ENCODE measurements at regions not wholly inside any gene's neighbourhood (a gene's known extent, or its start where the extent isn't known, plus 50 kb on each side); places are given as distances from the start of the nearest gene placed in this dataset.
A peak's percentile ranks its signal among the peaks of the same experiment; 100 is the strongest.

DNA sequence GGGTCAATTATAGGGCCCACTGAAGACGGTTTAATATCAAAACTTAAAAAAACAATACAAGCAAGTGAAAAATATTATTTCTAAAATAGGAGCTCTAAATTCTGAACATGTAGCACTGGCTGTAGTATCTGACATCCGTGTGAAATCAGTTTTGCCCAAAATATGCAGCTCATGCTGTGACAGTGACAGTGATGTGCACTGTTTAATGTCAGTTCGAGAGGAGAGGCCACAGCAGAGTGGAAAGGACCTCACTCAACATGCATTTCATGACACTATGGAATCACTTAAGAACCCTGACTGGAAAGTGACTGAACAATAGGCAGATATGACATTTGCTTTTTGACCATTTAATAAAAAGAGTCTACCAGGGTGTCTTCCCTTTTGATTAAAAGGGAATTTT lies 397.0 kb downstream of the FRK start:
- 10% methylated on average over 3 of the region's 3 CpGs for WGBS (ENCODE audit: missing lambda C conversion rate)
- POLR2A ChIA-PET: no interaction called here
- no peak for FAIRE-seq

GRCh38 chr6:115643762-115644161 lies 416.9 kb downstream of the FRK start:
- Histone ChIP-seq H3K4me2 (no peak overlapping the region), H3K4me1 (no peaks in the 10 kb centered on the region), H3K9me3 (no peaks in the 10 kb centered on the region), H3K27ac (no peak overlapping the region), H3K4me3 (no peak overlapping the region)
- TF ChIP-seq FOXS1 (CRISPR knock-in tag; IDR thresholded peaks at IDR 0.05) (no peak), ZSCAN20 (CRISPR knock-in tag; IDR thresholded peaks at IDR 0.05) (no peak), FOSB (CRISPR knock-in tag; IDR thresholded peaks at IDR 0.05) (no peak), NR3C1 (IDR thresholded peaks at IDR 0.05) (no peak), BCL3 (IDR thresholded peaks at IDR 0.05) (no peak), HOXB5 (CRISPR knock-in tag; IDR thresholded peaks at IDR 0.05) (no peak), KDM1A (IDR thresholded peaks at IDR 0.05; ENCODE audit: low read depth) (no peak), POLR2AphosphoS2 (conservative IDR thresholded peaks at IDR 0.05; ENCODE audit: low read length) (no peak), PBX3 (IDR thresholded peaks at IDR 0.05) (no peak)
- POLR2A ChIA-PET: no interaction called here
- WGBS (ENCODE audit: missing lambda C conversion rate): 0% methylated on average over 2 of the region's 2 CpGs
- peak in 1 of 2 experiments; percentile 19 for DNase-seq (ENCODE audit: low read depth in 1 of 2, low spot score in 1 of 2)
- ATAC-seq: peak in 1 of 2 experiments; percentile 55; a peak in 2 of 6 replicates
- no peak for FAIRE-seq
- CTCF ChIA-PET: no interaction called here

More for the DNA sequence above, 397.0 kb downstream of the FRK start:
- DNase-seq (ENCODE audit: low read depth in 1 of 2, low spot score in 1 of 2): no peak
- Histone ChIP-seq H3K4me1 (no peaks in the 10 kb centered on the region), H3K27ac (no peak overlapping the region), H3K9me3 (no peaks in the 10 kb centered on the region), H3K4me2 (no peak overlapping the region), H3K4me3 (no peak overlapping the region)
- no peak for ATAC-seq
- TF ChIP-seq RNF2 (IDR thresholded peaks at IDR 0.05; ENCODE audit: borderline replicate concordance, low read depth) (no peak), ESRRA (IDR thresholded peaks at IDR 0.05; ENCODE audit: borderline replicate concordance, low read length) (no peak), ZNF302 (CRISPR knock-in tag; IDR thresholded peaks at IDR 0.05) (no peak), FOSB (CRISPR knock-in tag; IDR thresholded peaks at IDR 0.05) (no peak), MAZ (IDR thresholded peaks at IDR 0.05; ENCODE audit: borderline replicate concordance, low read depth, low read length) (no peak), TP53 (CRISPR knock-in tag; IDR thresholded peaks at IDR 0.05) (no peak), RAD21 (conservative IDR thresholded peaks at IDR 0.05 in 1 of 2, IDR thresholded peaks at IDR 0.05 in 1 of 2) (no peak), PHF8 (IDR thresholded peaks at IDR 0.05; ENCODE audit: borderline replicate concordance, low read depth) (no peak), SREBF2 (IDR thresholded peaks at IDR 0.05) (no peak)
- CTCF ChIA-PET: interaction anchor here (0.8 kb wide), 1 partner anchor 1385 kb away, joined by 3 read pairs; no protein-coding TSS in a partner anchor

GRCh38 chr6:115634887-115635286 lies 425.8 kb downstream of the FRK start:
- ChIA-PET CTCF (no interaction called here), POLR2A (no interaction called here)
- DNase-seq (ENCODE audit: low read depth in 1 of 2, low spot score in 1 of 2) (no peak), ATAC-seq (no peak), FAIRE-seq (no peak)
- no peak overlapping the region for H3K27ac ChIP-seq
- no peaks in the 10 kb centered on the region for H3K4me1 ChIP-seq
- no peak for TF ChIP-seq MYC (IDR thresholded peaks at IDR 0.05; ENCODE audit: borderline replicate concordance, low read length)
- TF ChIP-seq RFX5 (IDR thresholded peaks at IDR 0.05): no peak
- no peak for TF ChIP-seq FOSB (CRISPR knock-in tag; IDR thresholded peaks at IDR 0.05)
- no peak for TF ChIP-seq HDAC2 (IDR thresholded peaks at IDR 0.05)
- no peak for TF ChIP-seq CBX8 (IDR thresholded peaks at IDR 0.05)
- no peak for TF ChIP-seq NPAS2 (CRISPR knock-in tag; IDR thresholded peaks at IDR 0.05; ENCODE audit: borderline replicate concordance)
- TF ChIP-seq RCOR1 (IDR thresholded peaks at IDR 0.05; ENCODE audit: low read depth, low read length): no peak
- no peak for TF ChIP-seq SMC3 (IDR thresholded peaks at IDR 0.05)
- TF ChIP-seq, protein P1, sequence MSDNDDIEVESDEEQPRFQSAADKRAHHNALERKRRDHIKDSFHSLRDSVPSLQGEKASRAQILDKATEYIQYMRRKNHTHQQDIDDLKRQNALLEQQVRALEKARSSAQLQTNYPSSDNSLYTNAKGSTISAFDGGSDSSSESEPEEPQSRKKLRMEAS (IDR thresholded peaks at IDR 0.05): no peak
- TF ChIP-seq HOXA7 (CRISPR knock-in tag; IDR thresholded peaks at IDR 0.05): no peak
- H3K4me3 ChIP-seq: no peak overlapping the region
- H3K4me2 ChIP-seq: no peak overlapping the region
- no peaks in the 10 kb centered on the region for H3K9me3 ChIP-seq
